Aorta (tissue), 5 donors: ENCODE measurements at regions not wholly inside any gene's neighbourhood (a gene's known extent, or its start where the extent isn't known, plus 50 kb on each side); places are given as distances from the start of the nearest gene placed in this dataset.

Source experiments
- ATAC-seq: fragments of 200-7000 bp; cut with Tn5 transposase; one replicate; pipeline ENCODE4 v1.9.1; 2022; ENCODE audit warnings: moderate library complexity; ENCODE audit not compliant: low FRiP score
- DNase-seq, 2 donors: peaks; one replicate each; pipeline ENCODE4 v3.0.0-alpha.2; 2020
- H3K27ac ChIP-seq, 2 donors: one replicate each; pipeline ENCODE4 v1.5.1; 2013; ENCODE audit warnings: low read length in 2 of 2, mild to moderate bottlenecking in 2 of 2, moderate library complexity in 2 of 2, control low read depth in 1 of 2, inconsistent platforms in 1 of 2, low read depth in 1 of 2
- H3K27me3 ChIP-seq, 2 donors: one replicate each; pipeline ENCODE4 v1.6.1; 2013; ENCODE audit warnings: control low read depth in 1 of 2, low read length in 1 of 2, mild to moderate bottlenecking in 1 of 2, moderate library complexity in 1 of 2; ENCODE audit not compliant: insufficient read depth in 2 of 2, control insufficient read depth in 1 of 2
- H3K36me3 ChIP-seq, 2 donors: one replicate each; pipeline ENCODE4 v1.6.1; 2013; ENCODE audit warnings: control low read depth in 1 of 2, low read length in 1 of 2, mild to moderate bottlenecking in 1 of 2; ENCODE audit not compliant: insufficient read depth in 2 of 2, control insufficient read depth in 1 of 2
- H3K4me1 ChIP-seq, 2 donors: one replicate each; pipeline ENCODE4 v1.6.1; 2013; ENCODE audit warnings: low read length in 2 of 2, control low read depth in 1 of 2, mild to moderate bottlenecking in 1 of 2, moderate library complexity in 1 of 2; ENCODE audit not compliant: insufficient read depth in 2 of 2, control insufficient read depth in 1 of 2
- H3K4me3 ChIP-seq, 2 donors: one replicate each; pipeline ENCODE4 v1.5.1; 2013; ENCODE audit warnings: low read length in 2 of 2, control low read depth in 1 of 2, mild to moderate bottlenecking in 1 of 2
- H3K9me3 ChIP-seq: one replicate; pipeline ENCODE4 v1.6.1; 2013; ENCODE audit warnings: mild to moderate bottlenecking, low read length; ENCODE audit not compliant: control insufficient read depth
- WGBS, 2 donors: extraction: QIAGEN DNeasy Blood & Tissue Kit; methylation state at CpG; one replicate each; pipeline ENCODE4 v1.1.7; 2013; 5-methylcytosine and 5-hydroxymethylcytosine counted together
- intact Hi-C, 2 donors: fragments of 100-400 bp; cut with DNase I; formaldehyde crosslinking; loops; one replicate each; pipeline versions ENCODE4 v1.14.2 to v1.15.0; 2022
- donor health status: healthy with polysubstance abuse.
- donor health status: Bipolar disorder and iron deficiency.
- donor health status: DM: no; HTN: no; CAD: no.
- donor health status: DM: no; HTN: no; CAD: no.
- donor health status: DM: yes; HTN: yes; CAD: no.

DNA sequence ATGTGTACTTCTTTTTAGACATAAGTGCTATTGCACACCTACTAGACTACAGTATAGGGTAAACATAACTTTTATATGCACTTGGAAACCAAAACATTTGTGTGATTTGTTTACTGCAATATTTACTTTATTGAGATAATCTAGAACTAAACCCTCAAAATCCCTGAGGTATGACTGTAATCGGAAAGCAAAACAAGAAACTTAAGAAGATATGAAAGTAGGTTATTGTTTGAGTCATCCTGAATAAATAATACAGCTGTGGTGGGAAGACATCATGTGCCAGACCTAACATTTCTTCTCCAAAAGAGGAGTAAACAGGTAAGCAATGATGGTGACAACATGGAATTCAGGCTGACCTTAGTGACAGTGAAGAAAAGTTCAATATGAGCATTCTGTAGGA, 765.5 kb downstream of the OTOL1 start:
- intact Hi-C loops: no loop called here

DNA sequence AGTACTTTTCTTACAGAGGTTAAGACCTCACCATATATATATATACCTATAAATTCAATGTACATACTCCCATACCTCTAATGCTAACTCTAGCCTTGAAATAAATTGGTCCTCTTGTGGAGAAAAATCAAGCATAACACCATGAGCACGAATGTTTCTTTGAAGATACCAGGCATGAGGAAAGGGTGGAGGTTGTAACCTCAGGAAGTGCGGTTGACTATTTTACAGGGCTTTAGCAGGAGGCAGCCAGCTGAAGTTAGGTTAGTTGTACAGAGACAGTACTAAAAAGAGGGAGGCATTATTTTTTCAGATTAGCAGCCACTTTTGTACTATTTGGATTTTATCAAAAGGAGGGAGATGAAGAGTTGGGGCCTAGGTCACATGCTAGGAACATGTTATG, 767.0 kb downstream of the OTOL1 start:
- no peak for DNase-seq
- intact Hi-C loops: no loop called here
- H3K27ac ChIP-seq: no peak overlapping the region
- no peaks in the 10 kb centered on the region for H3K4me1 ChIP-seq
- no peaks in the 10 kb centered on the region for H3K9me3 ChIP-seq
- no peaks in the 10 kb centered on the region for H3K27me3 ChIP-seq
- WGBS, 2 donors: 74 to 83% methylated on average over 2 of the region's 2 CpGs
- H3K4me3 ChIP-seq: no peak overlapping the region
- no peak for ATAC-seq
- no peaks in the 10 kb centered on the region for H3K36me3 ChIP-seq

More for the DNA sequence above, 765.5 kb downstream of the OTOL1 start:
- Histone ChIP-seq H3K4me1 (no peaks in the 10 kb centered on the region), H3K27ac (no peak overlapping the region), H3K4me3 (no peak overlapping the region), H3K9me3 (no peaks in the 10 kb centered on the region), H3K27me3 (no peaks in the 10 kb centered on the region), H3K36me3 (no peaks in the 10 kb centered on the region)
- DNase-seq (no peak), ATAC-seq (no peak)
- WGBS, 2 donors: 91 to 93% methylated on average over 1 of the region's 1 CpG

DNA sequence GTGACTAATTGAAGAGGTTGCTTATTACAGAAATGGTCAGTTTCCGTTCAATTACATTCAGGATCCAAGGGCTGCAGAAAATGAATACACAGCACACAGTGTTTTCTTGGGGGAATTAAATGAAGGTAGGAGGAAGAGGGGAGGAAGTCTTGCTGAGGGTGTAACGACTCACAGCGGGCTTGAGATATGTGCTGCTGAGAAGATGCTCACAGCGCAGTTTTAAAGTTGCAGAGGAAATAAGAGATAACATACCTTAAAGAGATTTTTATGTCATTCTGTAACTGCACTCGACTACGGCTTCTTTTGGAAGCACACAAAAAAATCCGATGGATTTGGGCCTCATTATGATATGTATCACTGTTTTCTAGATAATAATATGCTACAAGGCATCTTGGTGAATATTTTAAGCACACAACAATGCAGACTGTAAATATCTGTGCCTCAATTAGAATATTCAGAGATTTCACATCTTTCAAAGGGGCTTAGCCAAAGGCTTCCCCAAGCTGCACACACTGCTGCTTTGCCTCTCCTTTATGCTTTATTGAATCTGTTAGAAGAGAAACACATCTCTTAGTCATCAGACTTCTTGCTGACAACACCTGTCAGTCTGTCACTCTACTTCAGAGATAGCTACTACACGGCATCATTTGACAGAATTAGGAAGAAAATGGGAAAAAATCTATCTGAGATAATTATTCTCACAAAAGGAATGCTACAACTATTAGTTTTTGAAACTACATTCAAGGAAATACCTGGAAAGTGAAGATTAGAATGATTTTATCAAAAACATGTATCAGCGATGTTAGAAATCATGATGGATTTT, 773.2 kb downstream of the OTOL1 start:
- Histone ChIP-seq H3K9me3 (no peaks in the 10 kb centered on the region), H3K27me3 (no peaks in the 10 kb centered on the region), H3K4me3 (no peak overlapping the region), H3K27ac (no peak overlapping the region), H3K36me3 (no peaks in the 10 kb centered on the region), H3K4me1 (no peaks in the 10 kb centered on the region)
- ATAC-seq (no peak), DNase-seq (no peak)
- WGBS, 2 donors: 77 to 80% methylated on average over 9 of the region's 9 CpGs
- intact Hi-C loops: no loop called here

DNA sequence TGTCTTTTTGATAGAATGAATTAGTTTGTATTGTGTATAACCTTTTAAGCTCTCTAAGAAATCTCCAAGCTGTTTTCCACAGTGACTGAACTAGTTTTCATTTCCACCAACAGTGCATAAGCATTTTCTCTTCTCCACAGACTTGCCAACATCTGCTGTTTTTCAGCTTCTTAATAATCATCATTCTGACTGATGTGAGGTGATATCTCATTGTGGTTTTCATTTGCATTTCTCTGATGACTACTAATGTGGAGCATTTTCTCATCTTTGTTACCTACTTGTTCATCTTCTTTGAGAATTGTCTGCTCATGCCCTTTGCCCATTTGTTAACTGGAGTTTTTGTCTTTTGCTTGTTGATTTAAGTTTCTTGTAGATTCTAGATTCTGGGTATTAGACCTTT, 777.5 kb downstream of the OTOL1 start:
- no peaks in the 10 kb centered on the region for H3K9me3 ChIP-seq
- intact Hi-C loops: no loop called here

DNA sequence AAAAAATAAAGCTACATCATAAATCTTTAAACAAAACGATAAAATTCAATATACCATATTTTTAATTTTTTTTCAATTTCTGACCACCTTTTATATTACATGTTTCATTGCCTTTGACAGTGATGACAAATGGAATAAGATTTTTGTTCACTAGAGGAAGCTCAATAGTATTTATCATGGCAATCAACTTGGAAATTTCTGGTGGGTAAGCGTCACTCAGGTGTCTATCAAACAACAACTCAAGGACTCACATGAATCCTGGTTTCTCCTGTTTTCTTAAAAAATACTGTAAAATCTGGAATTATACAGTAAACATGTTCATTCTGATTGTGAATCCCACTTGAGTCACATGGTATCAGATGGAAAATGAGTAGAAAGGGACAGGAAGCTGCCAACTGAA, 782.2 kb downstream of the OTOL1 start:
- H3K27ac ChIP-seq: no peak overlapping the region
- 93 to 94% methylated on average over 2 of the region's 2 CpGs for WGBS, 2 donors
- H3K4me3 ChIP-seq: no peak overlapping the region
- ATAC-seq: no peak
- no peaks in the 10 kb centered on the region for H3K9me3 ChIP-seq
- intact Hi-C loops: no loop called here
- no peaks in the 10 kb centered on the region for H3K4me1 ChIP-seq
- no peak for DNase-seq
- no peaks in the 10 kb centered on the region for H3K27me3 ChIP-seq
- H3K36me3 ChIP-seq: no peaks in the 10 kb centered on the region

More for the DNA sequence above, 777.5 kb downstream of the OTOL1 start:
- Histone ChIP-seq H3K27me3 (no peaks in the 10 kb centered on the region), H3K27ac (no peak overlapping the region), H3K4me1 (no peaks in the 10 kb centered on the region), H3K4me3 (no peak overlapping the region), H3K36me3 (no peaks in the 10 kb centered on the region)
- ATAC-seq (no peak), DNase-seq (no peak)

DNA sequence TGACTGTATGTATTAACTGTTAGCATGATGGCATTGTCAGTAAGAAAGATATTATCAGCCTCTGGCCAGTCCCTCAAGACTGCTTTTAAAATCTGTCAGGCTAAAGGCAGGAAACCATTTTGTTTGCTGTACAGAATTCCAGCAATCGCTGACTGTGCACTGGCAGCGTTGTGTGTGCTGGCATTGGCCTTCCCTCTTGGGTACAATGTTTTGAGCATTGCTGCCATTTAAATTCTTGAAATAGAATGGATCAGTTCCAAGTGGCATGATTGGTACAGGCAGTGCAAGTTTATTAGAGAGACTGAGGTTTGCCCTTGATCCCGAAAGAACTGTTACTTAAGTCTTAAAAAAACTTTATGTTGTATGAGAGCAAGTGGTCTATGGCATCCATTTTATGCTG, 788.7 kb downstream of the OTOL1 start:
- no peaks in the 10 kb centered on the region for H3K27me3 ChIP-seq
- no peak overlapping the region for H3K4me3 ChIP-seq
- intact Hi-C loops: no loop called here
- H3K27ac ChIP-seq: no peak overlapping the region
- H3K36me3 ChIP-seq: no peaks in the 10 kb centered on the region
- H3K9me3 ChIP-seq: no peaks in the 10 kb centered on the region
- H3K4me1 ChIP-seq: no peaks in the 10 kb centered on the region
- WGBS, 2 donors: 6 to 9% methylated on average over 3 of the region's 3 CpGs
- ATAC-seq: no peak
- DNase-seq: no peak

DNA sequence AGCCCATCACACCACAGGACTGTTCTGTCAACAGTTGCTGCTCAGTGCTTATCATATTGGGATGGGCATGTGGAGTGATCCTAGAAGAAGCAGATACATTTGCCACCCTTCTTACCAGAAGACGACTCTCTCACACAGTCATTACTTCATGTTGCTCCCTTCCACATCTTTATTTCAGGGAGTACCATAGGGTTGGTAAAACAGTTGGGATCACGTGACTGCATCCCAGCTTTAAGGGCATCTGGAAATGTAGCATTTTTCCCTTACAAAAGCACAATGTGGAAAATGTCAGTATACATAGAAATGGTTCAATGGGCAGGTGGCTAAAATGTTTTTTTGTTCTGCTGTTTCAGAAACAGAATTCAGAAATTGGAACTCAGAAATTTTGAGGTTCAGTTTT, 791.0 kb downstream of the OTOL1 start:
- 93 to 96% methylated on average over 2 of the region's 2 CpGs for WGBS, 2 donors
- intact Hi-C loops: no loop called here
- Histone ChIP-seq H3K36me3 (no peaks in the 10 kb centered on the region), H3K4me1 (no peaks in the 10 kb centered on the region), H3K27me3 (no peaks in the 10 kb centered on the region), H3K27ac (no peak overlapping the region), H3K4me3 (no peak overlapping the region), H3K9me3 (no peaks in the 10 kb centered on the region)
- no peak for ATAC-seq
- no peak for DNase-seq

DNA sequence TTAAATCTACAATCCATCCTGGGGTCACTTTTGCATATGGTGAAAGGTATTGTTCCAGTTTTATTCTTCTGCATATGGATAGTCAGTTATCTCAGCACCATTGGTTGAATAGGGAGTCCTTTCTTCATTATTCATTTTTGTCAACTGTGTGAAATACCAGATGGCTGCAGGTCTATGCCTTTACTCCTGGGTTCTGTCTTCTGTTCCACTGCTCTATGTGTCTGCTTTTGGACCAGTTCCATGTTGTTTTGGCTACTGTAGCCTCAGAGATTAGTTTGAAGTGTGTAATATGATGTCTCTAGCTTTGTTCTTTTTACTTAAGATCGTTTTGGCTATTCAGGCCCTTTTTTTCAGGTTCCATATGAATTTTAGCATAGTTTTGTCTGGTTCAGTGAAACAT, 795.8 kb downstream of the OTOL1 start:
- Histone ChIP-seq H3K4me3 (no peak overlapping the region), H3K9me3 (no peaks in the 10 kb centered on the region), H3K27me3 (no peaks in the 10 kb centered on the region), H3K27ac (no peak overlapping the region), H3K36me3 (no peaks in the 10 kb centered on the region), H3K4me1 (no peaks in the 10 kb centered on the region)
- ATAC-seq: no peak
- intact Hi-C loops: no loop called here
- 65 to 74% methylated on average over 1 of the region's 1 CpG for WGBS, 2 donors
- DNase-seq: no peak

DNA sequence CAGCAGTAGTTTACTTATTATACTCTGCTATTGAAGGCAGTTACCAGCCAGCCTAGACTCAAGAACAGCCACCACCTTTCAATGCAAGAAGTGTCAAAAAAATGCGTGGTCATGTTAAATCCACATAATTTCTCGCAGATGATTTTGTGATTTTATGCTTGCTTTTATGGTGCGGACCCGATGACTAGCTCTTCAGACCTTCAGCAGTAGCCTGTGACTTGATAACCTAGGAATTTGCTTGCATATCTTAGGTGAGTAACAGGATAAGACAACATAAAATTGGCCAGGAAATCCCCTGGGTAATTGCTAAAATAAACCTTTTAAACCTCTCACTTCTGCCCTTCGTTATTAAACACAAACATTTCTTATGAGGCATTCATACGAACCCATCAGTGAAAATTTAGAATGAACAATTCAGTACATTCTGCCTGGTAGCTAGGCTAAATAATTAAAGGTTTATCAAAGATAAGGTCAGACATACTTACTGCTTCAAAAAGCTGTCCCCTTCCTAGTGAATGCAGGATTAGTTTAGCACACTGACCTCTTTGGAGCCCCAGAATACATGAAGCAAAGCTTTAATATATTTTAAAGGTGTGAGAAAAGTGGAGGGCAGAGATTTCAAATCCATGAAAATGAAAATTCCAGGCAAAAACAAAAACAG, 798.8 kb downstream of the OTOL1 start:
- no peaks in the 10 kb centered on the region for H3K4me1 ChIP-seq
- no peak overlapping the region for H3K4me3 ChIP-seq
- 17 to 24% methylated on average over 6 of the region's 6 CpGs for WGBS, 2 donors
- ATAC-seq (no peak), DNase-seq (no peak)
- H3K9me3 ChIP-seq: no peaks in the 10 kb centered on the region
- H3K36me3 ChIP-seq: no peaks in the 10 kb centered on the region
- intact Hi-C loops: no loop called here
- no peaks in the 10 kb centered on the region for H3K27me3 ChIP-seq
- no peak overlapping the region for H3K27ac ChIP-seq
